CMK (cell line): ENCODE measurements at regions not wholly inside any gene's neighbourhood (a gene's known extent, or its start where the extent isn't known, plus 50 kb on each side); places are given as distances from the start of the nearest gene placed in this dataset.
"Not testable (repeated sequence)": the region's sequence is repeated elsewhere in the genome, so short reads cannot be mapped to it uniquely, and the experiment has no call there.

Experiments used
- DNase-seq: peaks from one replicate; pipeline ENCODE4 v3.0.0-alpha.2; 2010; ENCODE audit warnings: low read depth

DNA sequence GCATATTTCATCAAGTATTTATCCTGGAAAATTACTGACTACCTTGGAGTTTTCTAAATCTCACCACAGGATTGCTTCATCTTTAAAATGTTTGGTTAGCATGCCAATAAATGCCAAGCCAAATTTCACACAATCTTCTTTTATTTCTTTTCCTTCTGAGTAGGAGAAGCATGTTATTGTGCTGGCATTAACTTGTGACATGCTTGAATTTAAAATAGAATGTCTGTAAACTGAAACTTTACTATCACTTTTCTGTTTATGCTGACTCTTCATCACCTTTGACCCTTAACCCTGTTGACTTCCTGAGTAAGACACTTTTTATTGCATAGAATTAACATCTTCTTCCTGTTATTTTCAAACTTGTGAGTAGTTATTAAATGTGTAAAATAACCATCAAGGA lies 56.2 kb upstream of the LRRTM4 start:
- no peak for DNase-seq

DNA sequence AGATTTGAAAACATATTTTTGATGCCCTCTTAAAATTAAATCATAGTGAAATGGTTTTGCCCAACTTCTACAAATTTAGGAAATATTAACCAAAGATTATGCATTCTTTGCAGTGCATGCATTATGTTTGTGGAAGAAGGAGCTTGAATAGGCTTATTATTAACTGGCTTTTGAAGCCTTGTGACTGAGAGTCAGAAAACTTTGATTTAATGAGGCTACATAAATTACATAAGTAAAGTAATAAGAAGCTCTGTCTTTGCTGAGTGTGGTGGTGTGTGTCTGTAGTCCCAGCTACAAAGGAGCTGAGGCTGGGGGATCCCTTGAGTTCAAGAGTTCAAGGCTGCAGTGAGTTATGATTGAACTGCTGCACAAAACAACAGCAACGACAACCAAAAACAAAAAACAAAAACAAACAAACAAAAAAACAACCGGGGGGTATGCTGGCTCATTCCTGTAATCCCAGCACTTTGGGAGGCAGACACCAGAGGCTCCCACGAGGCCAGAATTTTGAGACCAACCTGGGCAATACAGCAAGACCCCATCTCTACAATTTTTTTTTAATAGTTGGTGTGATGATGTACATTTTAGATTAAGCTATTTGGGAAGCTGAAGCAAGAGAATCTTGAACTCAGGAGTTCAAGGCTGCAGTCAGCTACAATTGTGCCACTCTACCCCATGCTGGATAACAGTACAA lies 57.0 kb upstream of the LRRTM4 start:
- DNase-seq, result no peak

DNA sequence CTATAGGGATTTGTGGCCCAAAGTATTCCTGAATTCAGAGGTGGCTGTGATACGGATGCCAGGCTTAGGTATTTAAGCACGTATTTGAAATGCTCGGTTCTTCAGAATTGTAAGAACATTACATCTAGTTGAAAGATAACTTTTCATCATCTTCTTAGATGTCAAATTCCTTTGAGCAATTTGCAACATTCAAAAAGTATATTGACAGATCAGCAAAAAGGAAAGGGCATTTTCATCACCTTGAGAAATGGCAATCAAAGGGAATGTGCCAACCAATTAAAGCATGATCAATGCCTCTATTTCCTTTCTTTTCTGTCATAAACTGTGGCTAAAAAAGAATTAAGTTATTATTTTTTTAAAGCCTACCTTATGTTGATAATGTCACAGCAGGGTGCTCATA lies 66.3 kb upstream of the LRRTM4 start:
- no peak for DNase-seq

DNA sequence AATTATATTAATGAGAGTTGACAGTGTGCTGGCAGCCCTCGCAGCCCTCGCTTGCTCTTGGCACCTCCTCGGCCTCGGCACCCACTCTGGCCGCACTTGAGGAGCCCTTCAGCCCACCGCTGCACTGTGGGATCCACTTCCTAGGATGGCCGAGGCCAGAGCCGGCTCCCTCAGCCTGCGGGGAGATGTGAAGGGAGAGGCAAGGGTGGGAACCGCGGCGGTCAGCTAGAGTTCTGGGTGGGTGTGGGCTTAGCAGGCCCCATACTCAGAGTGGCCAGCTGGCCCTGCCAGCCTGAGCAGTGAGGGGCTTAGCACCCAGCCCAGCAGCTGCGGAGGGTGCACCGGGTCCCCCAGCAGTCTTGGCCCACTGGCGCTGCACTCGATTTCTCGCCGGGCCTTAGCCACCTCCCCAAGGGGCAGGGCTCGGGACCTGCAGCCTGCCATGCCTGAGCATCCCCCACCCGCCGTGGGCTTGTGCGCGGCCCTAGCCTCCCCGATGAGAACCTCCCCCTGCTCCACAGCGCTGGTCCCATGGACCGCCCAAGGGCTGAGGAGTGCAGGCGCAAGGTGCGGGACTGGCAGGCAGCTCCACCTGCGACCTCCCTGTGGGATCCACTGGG lies 68.2 kb upstream of the LRRTM4 start:
- DNase-seq, result no peak

DNA sequence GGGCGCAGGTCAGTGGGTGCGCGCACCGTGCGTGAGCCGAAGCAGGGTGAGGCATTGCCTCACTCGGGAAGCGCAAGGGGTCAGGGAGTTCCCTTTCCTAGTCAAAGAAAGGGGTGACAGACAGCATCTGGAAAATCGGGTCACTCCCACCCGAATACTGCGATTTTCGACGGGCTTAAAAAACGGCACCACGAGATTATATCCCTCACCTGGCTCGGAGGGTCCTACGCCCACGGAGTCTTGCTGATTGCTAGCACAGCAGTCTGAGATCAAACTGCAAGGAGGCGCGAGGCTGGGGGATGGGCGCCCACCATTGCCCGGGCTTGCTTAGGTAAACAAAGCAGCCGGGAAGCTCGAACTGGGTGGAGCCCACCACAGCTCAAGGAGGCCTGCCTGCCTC lies 70.8 kb upstream of the LRRTM4 start:
- DNase-seq, result not testable (repeated sequence)

DNA sequence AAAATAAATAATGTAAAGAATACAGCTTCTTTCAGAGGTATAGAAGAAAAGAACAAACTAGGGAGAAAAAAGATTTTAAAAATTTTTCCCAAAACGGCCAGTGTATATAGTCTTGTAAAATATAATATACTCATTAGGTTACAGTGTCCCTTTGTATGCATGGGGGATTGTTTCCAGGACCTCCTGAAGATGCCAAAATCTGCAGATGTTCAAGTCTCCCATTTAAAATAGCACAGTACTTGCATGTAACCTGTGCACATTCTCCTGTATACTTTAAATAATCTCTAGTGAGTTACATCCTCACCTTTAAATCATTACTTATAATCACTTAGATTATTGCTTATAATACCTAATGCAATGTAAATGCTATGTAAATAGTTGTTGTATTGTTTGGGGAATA lies 80.6 kb upstream of the LRRTM4 start:
- no peak for DNase-seq

DNA sequence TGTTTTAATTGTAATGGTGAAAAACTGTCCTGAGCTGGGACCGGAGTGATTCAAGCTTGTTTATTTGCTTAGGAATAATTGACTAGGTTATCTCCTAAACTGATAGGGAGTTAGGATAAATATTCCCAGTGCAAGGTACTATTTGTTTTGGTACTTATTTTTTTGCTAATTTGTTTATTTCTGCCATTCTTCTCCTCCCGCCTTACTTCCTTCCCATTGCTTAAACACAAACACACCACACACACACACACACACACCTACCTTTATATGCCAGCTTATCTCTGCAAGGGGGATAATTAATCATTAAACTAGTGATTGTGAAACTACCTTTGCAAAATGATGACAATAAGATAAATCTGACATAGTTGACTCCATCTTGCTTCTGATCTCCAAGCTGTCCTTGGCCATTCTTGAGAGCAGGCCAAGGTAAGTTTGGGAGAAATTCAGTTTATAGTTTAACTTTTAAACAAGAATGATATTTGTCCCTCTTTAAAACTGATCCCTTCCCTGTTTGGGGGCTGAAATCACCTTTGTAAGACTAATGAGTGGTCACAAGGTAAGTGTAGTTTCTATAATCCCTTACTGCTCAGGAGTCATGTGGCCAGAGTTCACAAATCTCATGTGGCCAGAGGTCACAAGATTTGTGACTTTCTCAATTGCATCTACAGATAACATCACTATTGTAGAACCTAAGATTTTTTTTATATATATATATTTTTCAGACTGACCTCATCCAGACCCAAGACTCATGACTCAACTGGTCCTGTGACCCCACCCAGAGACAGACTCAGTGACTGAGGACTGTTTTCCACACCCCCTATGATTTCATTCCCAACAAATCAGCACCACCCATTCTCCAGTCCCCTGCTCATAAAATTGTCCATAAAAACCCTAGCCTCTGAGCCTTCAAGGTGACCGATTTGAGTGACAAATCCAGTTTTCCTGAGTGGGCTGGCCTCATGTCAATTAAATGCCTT lies 83.1 kb upstream of the LRRTM4 start:
- no peak for DNase-seq

DNA sequence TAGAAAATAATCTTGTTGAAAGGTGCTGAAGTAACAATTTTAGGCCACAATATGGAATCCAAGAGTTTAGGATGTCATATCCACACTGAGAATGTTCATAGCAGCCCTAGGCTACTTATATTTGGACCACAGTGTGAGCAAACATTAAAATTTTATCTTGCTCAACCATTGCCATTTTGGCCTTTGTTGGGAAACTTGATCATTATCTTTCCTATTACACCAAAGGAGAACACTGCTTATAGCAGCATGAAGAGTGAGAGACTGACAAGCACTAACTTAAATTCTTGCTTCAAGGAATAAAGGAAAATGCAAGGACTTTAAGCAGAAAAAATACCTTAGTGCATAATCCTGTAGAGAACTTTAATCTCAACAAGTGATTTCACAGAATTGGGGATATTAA lies 86.3 kb upstream of the LRRTM4 start:
- DNase-seq, result no peak

DNA sequence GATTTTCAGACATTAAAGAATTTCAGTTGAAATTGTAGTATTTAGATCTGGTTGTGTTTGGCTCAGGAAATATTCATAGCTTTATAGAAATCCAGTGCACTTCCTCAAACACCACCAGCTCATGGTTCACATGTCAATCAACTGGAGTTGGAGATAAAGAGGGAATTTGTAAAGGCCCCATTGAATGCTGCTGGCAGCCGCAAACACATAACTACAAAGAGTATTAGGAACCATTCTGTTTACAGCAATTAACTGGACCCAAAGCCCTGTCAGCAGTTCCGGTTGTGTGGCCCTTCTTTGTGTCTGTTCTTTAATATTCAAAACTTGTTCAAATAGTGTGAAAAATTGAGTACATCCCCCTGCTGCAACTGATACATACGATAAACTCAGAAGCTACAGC lies 107.4 kb upstream of the LRRTM4 start:
- DNase-seq, result no peak

DNA sequence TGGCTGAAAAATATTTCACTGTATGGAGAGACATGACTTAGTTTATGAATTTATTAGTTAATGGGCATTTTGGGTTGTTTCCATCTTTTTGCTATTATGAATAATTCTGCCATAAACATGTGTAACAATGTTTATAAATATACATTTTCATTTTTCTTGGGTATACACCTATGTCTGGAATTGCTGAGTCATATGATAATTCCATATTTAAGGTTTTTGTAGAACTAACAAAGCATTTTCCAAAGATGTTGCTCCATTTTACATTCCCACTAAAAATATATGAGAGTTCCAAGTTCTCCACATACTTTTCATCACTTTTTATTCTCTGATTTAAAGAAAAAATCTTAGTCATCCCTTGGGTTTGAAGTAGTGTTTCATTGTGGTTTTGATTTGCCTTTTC lies 108.8 kb upstream of the LRRTM4 start:
- no peak for DNase-seq

DNA sequence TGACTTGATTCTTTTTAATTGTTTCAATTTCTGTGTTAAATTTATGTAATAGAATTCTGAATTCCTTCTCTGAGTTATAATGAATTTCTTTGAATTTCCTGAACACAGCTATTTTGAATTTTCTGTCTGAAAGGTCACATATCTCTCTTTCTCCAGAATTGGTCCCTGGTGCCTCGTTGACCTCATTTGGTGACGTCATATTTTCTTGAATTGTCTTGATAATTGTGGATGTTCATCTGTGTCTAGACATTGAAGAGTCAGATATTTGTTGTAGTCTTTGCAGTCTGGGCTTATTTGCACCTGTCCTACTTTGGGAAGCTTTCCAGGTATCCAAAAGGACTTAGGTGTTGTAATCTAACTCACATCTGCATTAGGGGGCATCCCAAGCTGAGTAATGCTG lies 111.4 kb upstream of the LRRTM4 start:
- DNase-seq, result no peak

DNA sequence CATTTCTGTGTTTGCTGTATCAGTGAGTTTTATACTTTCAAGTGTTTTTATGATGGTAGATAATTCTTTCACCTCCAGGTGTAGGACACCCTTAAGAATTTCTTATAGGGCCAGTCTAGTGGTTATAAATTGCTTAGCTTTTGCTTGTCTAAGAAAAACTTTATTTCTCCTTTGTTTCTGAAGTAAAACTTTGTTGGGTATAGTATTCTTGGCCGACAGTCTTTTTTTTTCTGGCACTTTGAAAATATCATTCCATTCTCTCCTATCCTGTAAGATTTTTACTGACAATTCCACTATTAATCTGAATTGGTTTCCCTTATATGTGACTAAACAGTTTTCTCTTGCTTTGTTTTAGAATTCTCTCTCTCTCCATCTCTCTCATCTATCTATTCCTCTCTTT lies 118.7 kb upstream of the LRRTM4 start:
- no peak for DNase-seq

DNA sequence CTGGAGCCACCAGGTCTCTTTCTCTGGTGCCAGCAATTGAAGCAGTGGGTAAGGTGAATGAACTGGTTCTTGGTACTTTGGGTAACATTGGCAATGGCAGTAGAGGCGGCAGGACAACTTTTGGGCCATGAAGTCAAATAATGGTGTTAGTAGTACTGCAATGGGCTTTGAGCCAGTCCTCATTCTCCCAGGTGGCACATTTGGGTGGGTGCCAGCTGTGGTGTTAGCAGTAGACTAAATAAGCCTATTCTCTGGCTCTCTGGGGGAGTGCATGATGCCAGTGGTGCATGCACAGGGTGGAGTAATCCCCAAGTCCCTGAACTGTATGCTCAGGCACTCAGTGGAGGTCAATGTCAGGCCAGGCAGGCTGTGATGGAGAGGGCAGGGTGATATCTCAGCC lies 120.2 kb upstream of the LRRTM4 start:
- DNase-seq, result no peak

DNA sequence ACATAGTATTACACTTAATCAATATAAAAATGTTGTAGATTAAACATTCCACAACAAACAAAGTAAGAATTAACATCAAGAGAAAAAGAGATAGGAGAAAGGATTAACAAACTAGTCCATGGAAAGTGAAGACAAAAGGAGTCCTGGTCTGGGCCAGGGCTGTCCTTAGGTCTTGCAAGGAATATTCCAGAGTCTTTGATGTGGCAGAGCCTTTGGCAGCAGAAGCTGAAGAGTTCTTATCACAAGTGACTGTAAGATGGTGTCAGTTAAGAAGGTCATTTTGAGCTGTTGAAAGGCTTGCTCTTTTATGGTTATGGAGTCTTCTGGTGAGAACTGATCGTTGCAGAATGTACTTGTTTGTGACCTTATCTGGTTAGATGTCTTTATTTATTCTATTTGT lies 127.7 kb upstream of the LRRTM4 start:
- no peak for DNase-seq

DNA sequence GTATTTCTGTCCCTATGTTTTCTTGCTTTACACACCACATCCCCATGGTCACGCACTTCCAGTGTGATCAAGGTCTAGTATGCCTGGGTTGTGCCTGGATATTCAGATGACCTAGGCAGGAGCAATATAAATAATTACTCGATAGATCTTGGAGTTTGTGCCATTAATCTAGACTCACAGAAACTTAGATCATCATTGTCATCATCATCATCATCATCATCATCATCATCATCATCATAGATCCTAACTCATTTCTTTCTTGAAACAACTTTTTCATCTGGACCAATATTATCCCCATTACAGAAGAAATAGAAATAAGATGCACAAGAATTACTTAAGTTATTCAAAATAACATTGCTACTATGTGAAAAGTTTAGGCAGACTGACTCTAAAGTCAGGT lies 130.3 kb upstream of the LRRTM4 start:
- DNase-seq, result no peak

DNA sequence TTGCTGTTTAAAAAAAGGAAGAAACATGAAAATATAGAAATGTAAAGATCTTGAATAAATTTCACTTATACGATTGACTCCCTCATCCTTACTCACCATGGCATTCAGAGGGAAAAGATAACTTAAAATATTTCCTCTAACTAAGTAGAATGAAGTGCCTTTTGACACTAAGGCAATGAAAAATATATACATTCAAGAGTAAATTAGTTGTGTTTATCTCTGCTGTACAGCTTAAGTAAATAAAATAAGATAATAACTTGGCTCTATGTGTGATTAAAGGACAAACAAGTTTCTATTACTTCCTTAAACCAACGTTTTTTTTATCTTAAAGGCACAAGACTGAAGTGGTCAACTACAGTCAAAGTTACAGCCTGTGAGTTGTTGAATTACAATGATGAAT lies 142.3 kb upstream of the LRRTM4 start:
- DNase-seq, result no peak

DNA sequence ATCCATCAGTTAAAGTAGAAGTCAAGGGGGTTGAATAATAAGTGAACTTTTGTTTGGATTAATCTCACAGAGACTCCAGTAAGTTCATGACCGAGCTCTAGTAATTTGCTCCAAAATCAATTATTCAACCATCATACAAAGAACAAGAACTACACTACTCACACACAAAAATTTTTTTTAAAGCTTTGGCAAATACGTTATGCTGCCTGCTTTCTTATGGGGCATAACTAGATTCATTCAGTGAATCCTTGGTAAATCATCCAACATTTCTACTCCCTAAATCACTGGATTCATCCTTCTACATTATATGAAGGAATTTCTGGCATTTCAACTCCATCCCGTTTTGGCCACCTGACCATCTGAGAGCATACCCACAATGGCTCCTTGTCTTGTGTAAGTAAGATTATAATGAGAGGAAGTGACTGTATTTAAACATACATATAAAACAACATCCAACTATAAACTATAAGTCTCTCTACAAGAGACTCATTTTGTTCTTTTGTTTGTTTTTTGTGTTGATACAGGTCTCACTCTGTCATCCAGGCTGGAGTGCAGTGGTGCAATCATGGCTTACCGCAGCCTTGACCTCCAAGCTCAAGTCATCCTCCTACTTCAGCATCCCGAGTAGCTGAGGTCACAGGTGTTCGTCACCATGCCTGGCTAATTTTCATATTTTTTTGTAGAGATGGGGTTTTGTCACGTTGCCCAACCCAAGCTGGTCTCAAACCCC lies 144.2 kb upstream of the LRRTM4 start:
- no peak for DNase-seq

DNA sequence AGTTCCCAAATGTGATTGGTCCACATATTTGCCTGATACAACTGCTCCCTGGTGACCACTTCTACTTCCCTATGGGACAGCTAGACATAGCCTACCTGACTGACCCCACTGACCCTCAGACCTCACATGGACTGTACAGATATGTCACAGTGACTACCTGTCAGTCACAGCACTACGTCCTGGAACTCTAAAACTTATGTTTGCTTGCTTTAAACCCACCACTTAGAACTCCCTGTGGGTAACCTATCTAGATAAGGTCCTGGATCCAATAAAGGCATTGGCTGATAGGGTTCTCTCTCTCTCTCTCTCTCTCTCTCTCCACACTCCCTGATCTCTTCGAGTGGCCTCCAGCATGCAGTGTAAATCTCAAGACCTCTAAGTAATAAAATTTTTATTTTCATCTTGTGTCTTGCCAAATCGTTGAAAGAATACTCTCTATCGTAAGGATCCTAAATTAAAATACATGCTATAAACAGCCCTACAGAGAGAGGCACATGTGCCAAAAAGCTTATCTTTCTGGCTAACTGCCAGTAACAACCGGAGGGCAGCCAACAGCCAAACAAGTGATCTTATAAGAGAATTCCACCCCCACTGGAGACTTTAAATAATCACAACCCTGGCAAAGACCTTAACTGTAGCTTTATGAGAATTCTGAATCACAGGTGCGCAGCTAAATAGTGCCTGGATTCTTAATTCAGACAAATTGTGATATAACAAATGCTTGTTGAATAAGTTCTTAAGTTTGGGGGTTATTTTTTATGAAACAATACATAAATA lies 162.6 kb upstream of the LRRTM4 start:
- DNase-seq, result not testable (repeated sequence)

DNA sequence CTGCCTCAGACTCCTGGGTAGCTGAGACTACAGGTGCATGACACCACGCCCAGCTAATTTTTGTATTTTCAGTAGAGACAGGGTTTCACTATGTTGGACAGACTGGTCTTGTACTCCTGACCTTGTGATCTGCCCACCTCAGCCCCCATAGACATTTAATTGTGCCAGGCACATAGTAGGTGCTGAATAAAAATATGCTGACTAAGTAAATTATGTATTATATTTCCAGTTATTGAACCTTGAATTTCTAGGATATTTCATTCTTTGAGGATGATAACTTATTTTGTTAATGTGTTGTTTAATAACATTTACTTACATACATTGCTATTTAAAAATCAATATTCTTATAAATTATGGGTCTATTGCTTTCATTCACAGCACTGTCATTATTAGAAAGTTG lies 190.4 kb upstream of the LRRTM4 start:
- no peak for DNase-seq

DNA sequence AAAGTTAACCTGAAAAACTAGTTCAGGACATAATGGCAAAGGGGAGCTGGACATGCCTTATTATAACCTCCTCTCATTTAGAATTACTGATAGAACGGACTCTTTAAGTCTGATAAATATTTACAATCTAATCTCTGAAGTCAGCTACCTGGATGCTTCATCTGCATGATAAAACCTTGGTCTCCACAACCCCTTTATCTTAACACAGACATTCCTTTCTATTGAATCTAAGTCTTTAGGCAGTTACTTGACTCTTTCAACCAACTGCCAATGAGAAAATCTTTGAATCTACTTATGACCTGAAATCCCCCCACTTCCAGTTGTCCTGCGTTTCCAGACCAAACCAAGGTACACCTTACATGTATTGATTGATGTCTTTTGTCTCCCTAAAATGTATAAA lies 191.2 kb upstream of the LRRTM4 start:
- DNase-seq, result no peak

DNA sequence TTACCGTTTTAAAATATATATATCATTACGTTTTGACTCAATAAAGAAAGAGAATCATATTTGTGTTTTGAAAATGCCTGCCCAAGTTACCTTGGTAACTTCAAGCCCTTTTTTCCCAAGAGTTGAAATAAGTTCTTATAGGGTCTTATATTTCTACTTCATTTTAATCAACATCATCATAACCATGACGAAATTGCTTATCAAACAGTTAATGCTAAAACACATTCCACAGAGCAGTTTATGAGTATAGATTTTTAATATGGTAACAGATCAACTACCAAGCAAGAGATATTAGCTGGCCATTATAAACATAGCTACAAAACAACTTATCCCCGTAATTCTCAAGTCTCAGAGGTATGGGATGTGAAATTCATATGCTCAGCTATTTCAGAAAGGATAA lies 197.9 kb upstream of the LRRTM4 start:
- no peak for DNase-seq

DNA sequence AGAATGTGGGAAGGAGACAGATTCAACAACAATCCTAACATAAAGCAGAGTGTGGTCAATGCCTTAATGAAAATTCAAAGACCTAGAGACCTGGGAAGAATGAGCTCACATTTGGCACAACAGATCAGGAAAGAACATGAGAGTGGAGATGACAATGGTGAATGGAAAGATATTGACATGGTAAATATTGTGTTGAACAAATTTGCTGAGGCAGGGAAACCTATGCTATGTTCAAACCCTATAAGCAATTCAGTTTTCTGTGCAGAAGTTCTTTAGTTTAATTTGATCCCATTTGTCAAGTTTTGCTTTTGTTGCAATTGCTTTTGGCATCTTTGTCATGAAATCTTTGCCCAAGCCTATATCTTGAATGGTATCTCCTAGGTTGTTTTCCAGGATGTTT lies 199.4 kb upstream of the LRRTM4 start:
- no peak for DNase-seq
